ENCODE measurements at regions not wholly inside any gene's neighbourhood (a gene's known extent, or its start where the extent isn't known, plus 50 kb on each side); places are given as distances from the start of the nearest gene placed in this dataset.

DNA sequence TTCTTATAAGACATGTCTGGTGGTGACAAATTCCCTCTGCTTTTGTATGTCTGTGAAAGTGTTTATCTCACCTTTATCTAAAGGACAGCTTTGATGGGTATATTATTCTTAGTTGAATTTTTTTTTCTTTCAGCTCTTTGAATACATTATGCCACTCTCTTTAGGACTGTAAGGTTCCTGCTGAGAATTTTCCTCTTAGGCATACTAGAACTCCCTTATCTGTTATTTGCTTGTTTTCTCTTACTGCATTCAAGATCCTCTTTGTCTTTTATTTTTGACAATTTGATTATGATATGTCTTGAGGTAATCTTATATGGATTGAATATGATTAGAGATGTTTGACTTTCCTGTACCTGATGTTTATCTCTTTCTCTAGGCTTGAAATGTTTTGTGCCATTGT lies 1328.4 kb downstream of the PCDH9 start:
- Histone ChIP-seq H2AFZ (ENCODE audit: low read length) (no peak overlapping the region), H3K27me3 (replicated peaks; ENCODE audit: insufficient read depth, low read length) (no peaks in the 10 kb centered on the region), H3K79me2 (ENCODE audit: low read length) (no peaks in the 10 kb centered on the region), H3K4me1 (ENCODE audit: low read length) (no peaks in the 10 kb centered on the region), H3F3A (ENCODE audit: insufficient read depth, low read length) (no peaks in the 10 kb centered on the region), H3K4me2 (ENCODE audit: low read depth, low read length) (no peak overlapping the region), H4K20me1 (ENCODE audit: insufficient read depth, low read length) (no peaks in the 10 kb centered on the region), H3K4me3 (ENCODE audit: low read length) (no peak overlapping the region), H3K9ac (ENCODE audit: low read length) (no peak overlapping the region), H3K36me3 (replicated peaks; ENCODE audit: insufficient read depth, low read length) (no peaks in the 10 kb centered on the region), H3K9me2 (replicated peaks; ENCODE audit: insufficient read depth, low read length) (no peaks in the 10 kb centered on the region), H3K27ac (ENCODE audit: low read length) (no peak overlapping the region), H3K9me3 (replicated peaks; ENCODE audit: insufficient read depth, low read length) (no peaks in the 10 kb centered on the region)
- TF ChIP-seq EZH2 (optimal IDR thresholded peaks at IDR 0.05; ENCODE audit: low read depth, low read length), result no peak
- no peak for TF ChIP-seq EZH2phosphoT487 (IDR thresholded peaks at IDR 0.05; ENCODE audit: low read length)
- TF ChIP-seq, protein P1, sequence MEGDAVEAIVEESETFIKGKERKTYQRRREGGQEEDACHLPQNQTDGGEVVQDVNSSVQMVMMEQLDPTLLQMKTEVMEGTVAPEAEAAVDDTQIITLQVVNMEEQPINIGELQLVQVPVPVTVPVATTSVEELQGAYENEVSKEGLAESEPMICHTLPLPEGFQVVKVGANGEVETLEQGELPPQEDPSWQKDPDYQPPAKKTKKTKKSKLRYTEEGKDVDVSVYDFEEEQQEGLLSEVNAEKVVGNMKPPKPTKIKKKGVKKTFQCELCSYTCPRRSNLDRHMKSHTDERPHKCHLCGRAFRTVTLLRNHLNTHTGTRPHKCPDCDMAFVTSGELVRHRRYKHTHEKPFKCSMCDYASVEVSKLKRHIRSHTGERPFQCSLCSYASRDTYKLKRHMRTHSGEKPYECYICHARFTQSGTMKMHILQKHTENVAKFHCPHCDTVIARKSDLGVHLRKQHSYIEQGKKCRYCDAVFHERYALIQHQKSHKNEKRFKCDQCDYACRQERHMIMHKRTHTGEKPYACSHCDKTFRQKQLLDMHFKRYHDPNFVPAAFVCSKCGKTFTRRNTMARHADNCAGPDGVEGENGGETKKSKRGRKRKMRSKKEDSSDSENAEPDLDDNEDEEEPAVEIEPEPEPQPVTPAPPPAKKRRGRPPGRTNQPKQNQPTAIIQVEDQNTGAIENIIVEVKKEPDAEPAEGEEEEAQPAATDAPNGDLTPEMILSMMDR (IDR thresholded peaks at IDR 0.05; ENCODE audit: low read length), result no peak
- DNase-seq, result no peak

DNA sequence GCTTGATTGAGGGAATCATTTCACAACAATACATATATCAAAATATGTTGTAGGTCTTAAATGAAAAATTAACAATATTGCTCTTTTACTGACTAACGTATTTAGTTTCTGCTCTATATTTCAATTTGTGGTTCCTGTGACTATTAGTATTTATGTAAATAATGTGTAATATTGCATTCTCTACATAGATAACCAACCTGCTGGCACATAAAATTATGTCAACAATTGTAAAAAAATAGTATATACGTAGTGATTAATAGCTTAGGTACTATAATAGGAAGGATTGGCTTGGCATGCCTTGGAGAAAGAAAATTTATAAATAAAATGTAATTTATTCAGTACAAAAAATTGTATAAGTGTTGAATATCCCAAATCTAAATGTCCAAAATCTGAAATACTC lies 1336.1 kb downstream of the PCDH9 start:
- H3K4me1 ChIP-seq (ENCODE audit: low read length), result no peaks in the 10 kb centered on the region
- H3K4me2 ChIP-seq (ENCODE audit: low read depth, low read length), result no peak overlapping the region
- no peaks in the 10 kb centered on the region for H3F3A ChIP-seq (ENCODE audit: insufficient read depth, low read length)
- no peaks in the 10 kb centered on the region for H3K9me2 ChIP-seq (replicated peaks; ENCODE audit: insufficient read depth, low read length)
- no peaks in the 10 kb centered on the region for H3K79me2 ChIP-seq (ENCODE audit: low read length)
- H3K27ac ChIP-seq (ENCODE audit: low read length), result no peak overlapping the region
- DNase-seq, result no peak
- H3K36me3 ChIP-seq (replicated peaks; ENCODE audit: insufficient read depth, low read length), result no peaks in the 10 kb centered on the region
- TF ChIP-seq, protein P1 (IDR thresholded peaks at IDR 0.05; ENCODE audit: low read length), result no peak
- TF ChIP-seq EZH2phosphoT487 (IDR thresholded peaks at IDR 0.05; ENCODE audit: low read length), result no peak
- no peak for TF ChIP-seq EZH2 (optimal IDR thresholded peaks at IDR 0.05; ENCODE audit: low read depth, low read length)
- H3K27me3 ChIP-seq (replicated peaks; ENCODE audit: insufficient read depth, low read length), result no peaks in the 10 kb centered on the region
- H3K9ac ChIP-seq (ENCODE audit: low read length), result no peak overlapping the region
- H4K20me1 ChIP-seq (ENCODE audit: insufficient read depth, low read length), result no peaks in the 10 kb centered on the region
- H3K9me3 ChIP-seq (replicated peaks; ENCODE audit: insufficient read depth, low read length), result no peaks in the 10 kb centered on the region
- no peak overlapping the region for H2AFZ ChIP-seq (ENCODE audit: low read length)
- H3K4me3 ChIP-seq (ENCODE audit: low read length), result no peak overlapping the region

DNA sequence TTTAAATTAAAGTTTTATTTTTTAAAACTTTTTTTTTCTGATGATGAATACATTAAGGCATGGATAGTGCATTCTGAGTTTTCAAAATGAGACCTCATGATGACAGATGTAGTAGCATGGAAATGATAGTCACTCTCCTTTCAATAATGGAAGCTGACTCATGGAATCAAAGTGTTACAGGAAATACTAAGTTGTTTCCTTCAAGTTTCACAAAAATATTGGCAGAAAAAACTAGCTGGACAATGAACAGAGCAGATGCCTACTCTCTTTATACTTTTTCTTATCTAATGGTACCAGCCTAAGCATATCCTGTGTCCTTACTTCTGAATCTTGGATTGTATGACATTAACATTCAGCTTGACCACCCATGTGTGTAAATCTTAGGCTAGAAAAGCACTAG lies 1337.3 kb downstream of the PCDH9 start:
- Histone ChIP-seq H3K4me2 (ENCODE audit: low read depth, low read length) (no peak overlapping the region), H3K4me3 (ENCODE audit: low read length) (no peak overlapping the region), H4K20me1 (ENCODE audit: insufficient read depth, low read length) (no peaks in the 10 kb centered on the region), H3K79me2 (ENCODE audit: low read length) (no peaks in the 10 kb centered on the region), H3K27me3 (replicated peaks; ENCODE audit: insufficient read depth, low read length) (no peaks in the 10 kb centered on the region), H3F3A (ENCODE audit: insufficient read depth, low read length) (no peaks in the 10 kb centered on the region), H3K36me3 (replicated peaks; ENCODE audit: insufficient read depth, low read length) (no peaks in the 10 kb centered on the region), H3K9ac (ENCODE audit: low read length) (no peak overlapping the region), H2AFZ (ENCODE audit: low read length) (no peak overlapping the region), H3K9me2 (replicated peaks; ENCODE audit: insufficient read depth, low read length) (no peaks in the 10 kb centered on the region), H3K9me3 (replicated peaks; ENCODE audit: insufficient read depth, low read length) (no peaks in the 10 kb centered on the region), H3K4me1 (ENCODE audit: low read length) (no peaks in the 10 kb centered on the region), H3K27ac (ENCODE audit: low read length) (no peak overlapping the region)
- no peak for DNase-seq
- TF ChIP-seq, protein P1 (IDR thresholded peaks at IDR 0.05; ENCODE audit: low read length), result no peak
- TF ChIP-seq EZH2phosphoT487 (IDR thresholded peaks at IDR 0.05; ENCODE audit: low read length), result no peak
- TF ChIP-seq EZH2 (optimal IDR thresholded peaks at IDR 0.05; ENCODE audit: low read depth, low read length), result no peak

All from MM.1S (cell line).